Transverse colon (tissue), 4 donors: ENCODE measurements at regions not wholly inside any gene's neighbourhood (a gene's known extent, or its start where the extent isn't known, plus 50 kb on each side); places are given as distances from the start of the nearest gene placed in this dataset.

Experiments
- EP300 ChIP-seq: sonication (generic); formaldehyde crosslinking; IDR thresholded peaks from one replicate; pipeline ENCODE4 v1.6.1; 2017; ENCODE audit warnings: antibody characterized with exemption, low read depth
- POLR2A ChIP-seq: fragments of 450-650 bp; IDR thresholded peaks from one replicate; pipeline ENCODE4 v1.6.1; 2016; ENCODE audit warnings: antibody characterized with exemption, mild to moderate bottlenecking, moderate library complexity
- POLR2AphosphoS5 ChIP-seq, 3 donors: sonication (generic); formaldehyde crosslinking; IDR thresholded peaks; one replicate each; pipeline ENCODE4 v1.6.1; 2016; ENCODE audit warnings: antibody characterized with exemption in 3 of 3
- TF ChIP-seq, protein P1 (sequence below), 5 experiments: fragments of 200-600 bp in 3 of 5; fragments of 450-650 bp in 2 of 5; sonication (generic) in 3 of 5; IDR thresholded peaks; 1 replicate in 2 of 5; 2 replicates in 3 of 5; pipeline ENCODE4 v1.5.1; 2016 to 2017; ENCODE audit warnings: antibody characterized with exemption in 5 of 5, inconsistent platforms in 3 of 5, mild to moderate bottlenecking in 2 of 5, moderate library complexity in 1 of 5

- TF ChIP-seq, protein P1, sequence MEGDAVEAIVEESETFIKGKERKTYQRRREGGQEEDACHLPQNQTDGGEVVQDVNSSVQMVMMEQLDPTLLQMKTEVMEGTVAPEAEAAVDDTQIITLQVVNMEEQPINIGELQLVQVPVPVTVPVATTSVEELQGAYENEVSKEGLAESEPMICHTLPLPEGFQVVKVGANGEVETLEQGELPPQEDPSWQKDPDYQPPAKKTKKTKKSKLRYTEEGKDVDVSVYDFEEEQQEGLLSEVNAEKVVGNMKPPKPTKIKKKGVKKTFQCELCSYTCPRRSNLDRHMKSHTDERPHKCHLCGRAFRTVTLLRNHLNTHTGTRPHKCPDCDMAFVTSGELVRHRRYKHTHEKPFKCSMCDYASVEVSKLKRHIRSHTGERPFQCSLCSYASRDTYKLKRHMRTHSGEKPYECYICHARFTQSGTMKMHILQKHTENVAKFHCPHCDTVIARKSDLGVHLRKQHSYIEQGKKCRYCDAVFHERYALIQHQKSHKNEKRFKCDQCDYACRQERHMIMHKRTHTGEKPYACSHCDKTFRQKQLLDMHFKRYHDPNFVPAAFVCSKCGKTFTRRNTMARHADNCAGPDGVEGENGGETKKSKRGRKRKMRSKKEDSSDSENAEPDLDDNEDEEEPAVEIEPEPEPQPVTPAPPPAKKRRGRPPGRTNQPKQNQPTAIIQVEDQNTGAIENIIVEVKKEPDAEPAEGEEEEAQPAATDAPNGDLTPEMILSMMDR (IDR thresholded peaks at IDR 0.05): no peak
- no peak for TF ChIP-seq POLR2AphosphoS5 (IDR thresholded peaks at IDR 0.05)
- TF ChIP-seq POLR2A: no peak
- no peak for TF ChIP-seq EP300
Measured at GRCh38 chr6:9806195-9806594, 608.7 kb downstream of the TFAP2A start.
